ENCODE measurements at regions not wholly inside any gene's neighbourhood (a gene's known extent, or its start where the extent isn't known, plus 50 kb on each side); places are given as distances from the start of the nearest gene placed in this dataset.

DNA sequence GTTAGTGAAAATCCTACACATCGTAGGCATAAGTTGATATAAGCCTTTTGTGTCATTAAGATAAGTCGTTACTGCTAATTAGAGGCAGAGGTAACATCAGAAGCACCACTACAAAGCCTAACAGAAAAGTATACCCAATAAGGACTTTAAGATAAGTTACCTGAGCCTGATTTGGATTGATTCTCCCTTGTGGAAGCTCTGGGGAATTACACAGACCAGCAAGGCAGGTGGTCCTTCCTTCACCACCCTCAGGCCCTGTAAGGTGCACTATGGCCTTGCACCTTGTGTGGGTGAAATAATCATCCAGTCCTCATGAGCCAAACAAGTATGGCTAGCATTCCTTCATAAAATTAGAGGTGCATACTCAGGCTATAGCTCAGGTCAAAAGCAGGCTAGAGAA, 166.7 kb upstream of the CHRM3 start:
- TF ChIP-seq, protein P1, sequence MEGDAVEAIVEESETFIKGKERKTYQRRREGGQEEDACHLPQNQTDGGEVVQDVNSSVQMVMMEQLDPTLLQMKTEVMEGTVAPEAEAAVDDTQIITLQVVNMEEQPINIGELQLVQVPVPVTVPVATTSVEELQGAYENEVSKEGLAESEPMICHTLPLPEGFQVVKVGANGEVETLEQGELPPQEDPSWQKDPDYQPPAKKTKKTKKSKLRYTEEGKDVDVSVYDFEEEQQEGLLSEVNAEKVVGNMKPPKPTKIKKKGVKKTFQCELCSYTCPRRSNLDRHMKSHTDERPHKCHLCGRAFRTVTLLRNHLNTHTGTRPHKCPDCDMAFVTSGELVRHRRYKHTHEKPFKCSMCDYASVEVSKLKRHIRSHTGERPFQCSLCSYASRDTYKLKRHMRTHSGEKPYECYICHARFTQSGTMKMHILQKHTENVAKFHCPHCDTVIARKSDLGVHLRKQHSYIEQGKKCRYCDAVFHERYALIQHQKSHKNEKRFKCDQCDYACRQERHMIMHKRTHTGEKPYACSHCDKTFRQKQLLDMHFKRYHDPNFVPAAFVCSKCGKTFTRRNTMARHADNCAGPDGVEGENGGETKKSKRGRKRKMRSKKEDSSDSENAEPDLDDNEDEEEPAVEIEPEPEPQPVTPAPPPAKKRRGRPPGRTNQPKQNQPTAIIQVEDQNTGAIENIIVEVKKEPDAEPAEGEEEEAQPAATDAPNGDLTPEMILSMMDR (IDR thresholded peaks at IDR 0.05) = no peak
- TF ChIP-seq POLR2AphosphoS5 (IDR thresholded peaks at IDR 0.05) = no peak
- TF ChIP-seq POLR2A (IDR thresholded peaks at IDR 0.05) = no peak
